HG03439 (cell line): ENCODE measurements at regions not wholly inside any gene's neighbourhood (a gene's known extent, or its start where the extent isn't known, plus 50 kb on each side); places are given as distances from the start of the nearest gene placed in this dataset.

Experiments used
- ATAC-seq: cut with Tn5 transposase; IDR thresholded peaks from one replicate; pipeline ENCODE4 v1.9.1; 2021; ENCODE audit warnings: mild to moderate bottlenecking, moderate library complexity; ENCODE audit not compliant: unreplicated experiment

DNA sequence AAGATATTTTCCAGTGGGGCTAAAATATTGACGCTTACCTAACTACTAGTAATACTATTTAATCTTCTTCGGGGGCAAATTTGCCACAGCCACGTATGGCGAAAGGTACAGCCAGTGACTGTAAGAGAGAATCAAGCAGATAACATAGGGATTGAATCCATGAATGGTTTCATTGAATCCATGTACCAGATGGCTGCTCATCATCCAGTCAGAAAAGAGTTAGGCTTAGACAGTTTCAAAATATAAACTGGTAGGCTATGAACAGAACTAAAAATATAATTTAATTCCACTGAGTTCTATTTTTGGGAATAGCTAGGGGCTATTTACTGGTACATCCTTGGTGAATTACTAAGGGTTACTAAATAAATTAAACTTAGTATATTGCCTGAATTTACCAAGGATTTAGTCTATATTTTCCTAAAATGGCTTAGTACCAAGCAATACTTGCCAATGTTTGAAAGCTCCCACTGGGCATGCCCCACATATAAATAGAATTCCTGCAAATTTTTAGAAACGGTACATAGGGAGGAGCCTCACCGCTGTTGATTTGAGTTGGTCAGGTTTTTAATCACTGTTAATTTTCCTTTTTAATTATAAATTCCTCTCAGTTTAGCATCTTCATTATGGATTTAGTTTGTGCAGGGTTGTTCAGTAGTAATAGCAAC, 55.8 kb upstream of the VLDLR start:
- ATAC-seq = no peak

- no peak for ATAC-seq
These were observed 53.7 kb upstream of the VLDLR start for GRCh38 chr9:2567922-2568321.

GRCh38 chr9:2568689-2569088, 52.9 kb upstream of the VLDLR start:
- ATAC-seq = no peak

- peak; percentile 91 for ATAC-seq
These were observed 50.7 kb upstream of the VLDLR start for GRCh38 chr9:2570615-2571479.
